ENCODE measurements at regions not wholly inside any gene's neighbourhood (a gene's known extent, or its start where the extent isn't known, plus 50 kb on each side); places are given as distances from the start of the nearest gene placed in this dataset.
A peak's percentile ranks its signal among the peaks of the same experiment; 100 is the strongest.
"Not testable (repeated sequence)": the region's sequence is repeated elsewhere in the genome, so short reads cannot be mapped to it uniquely, and the experiment has no call there.

DNA sequence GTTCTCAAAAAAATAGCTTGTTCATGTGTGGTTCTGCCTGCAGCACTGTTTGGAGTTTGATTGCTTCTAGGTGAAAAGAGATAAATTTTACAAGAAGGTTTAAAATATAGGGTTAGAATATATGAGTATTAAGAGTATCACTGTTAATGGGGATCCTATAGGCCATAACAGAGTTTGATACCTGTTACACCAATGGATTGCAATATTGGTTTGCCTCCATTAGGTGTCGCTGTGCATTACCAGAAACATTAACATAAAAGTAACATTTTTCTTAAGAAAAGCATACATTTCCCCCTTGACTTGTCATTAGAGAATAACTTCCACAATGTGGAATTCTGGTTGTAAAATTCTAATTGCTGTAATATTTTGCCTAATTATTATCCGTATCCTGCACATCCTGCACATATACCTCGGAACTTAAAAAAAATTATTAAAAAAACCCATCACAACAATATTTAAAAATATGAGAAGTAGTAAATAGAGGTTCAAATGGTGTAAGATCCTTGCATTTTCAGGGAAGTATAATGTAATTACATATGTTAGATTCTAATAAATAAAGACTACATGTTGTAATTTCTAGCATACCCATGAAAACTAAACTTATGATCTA, 63.0 kb downstream of the CYP4A11 start:
- DNase-seq (ENCODE audit: low read depth in 2 of 2) = peak in 1 of 2 donors; percentile 1

GRCh38 chr1:46876093-46876492, 65.2 kb downstream of the CYP4A11 start:
- DNase-seq (ENCODE audit: low read depth in 2 of 2) = not testable (repeated sequence)
